Astrocyte of the cerebellum (primary cell): ENCODE measurements at regions not wholly inside any gene's neighbourhood (a gene's known extent, or its start where the extent isn't known, plus 50 kb on each side); places are given as distances from the start of the nearest gene placed in this dataset.

Experiments used
- DNase-seq: peaks from one replicate; pipeline ENCODE4 v3.0.0-alpha.2; 2011; ENCODE audit warnings: low read depth
- H3K4me3 ChIP-seq: 2 replicates; pipeline ENCODE4 v1.5.1; 2011; ENCODE audit warnings: mild to moderate bottlenecking, low read depth, low read length, moderate library complexity
- CTCF ChIP-seq: IDR thresholded peaks from 2 replicates; pipeline ENCODE4 v1.5.1; 2012; ENCODE audit warnings: low read length, low read depth, moderate library complexity, mild to moderate bottlenecking; ENCODE audit errors: missing control alignments
- in situ Hi-C: cut with HindIII; loops from 2 replicates; pipeline ENCODE4 v1.10.0; 2017; ENCODE audit warnings: low sequenced_read_pairs

- no peak overlapping the region for H3K4me3 ChIP-seq
- peak; percentile 6 for DNase-seq
- no peak for TF ChIP-seq CTCF
- in situ Hi-C loops = no loop called here
Measured at GRCh38 chr6:168741942-168742782, 301.2 kb downstream of the SMOC2 start.

- no peak for DNase-seq
- in situ Hi-C loops = no loop called here
- H3K4me3 ChIP-seq = no peak overlapping the region
- no peak for TF ChIP-seq CTCF
Measured at GRCh38 chr6:168741305-168741704, 300.3 kb downstream of the SMOC2 start.

GRCh38 chr6:168739381-168739780 is 298.4 kb downstream of the SMOC2 start:
- TF ChIP-seq CTCF = no peak
- H3K4me3 ChIP-seq = no peak overlapping the region
- in situ Hi-C loops = no loop called here
- DNase-seq = no peak

- H3K4me3 ChIP-seq = no peak overlapping the region
- TF ChIP-seq CTCF = no peak
- DNase-seq = no peak
- in situ Hi-C loops = no loop called here
Measured at GRCh38 chr6:168737481-168737880, 296.5 kb downstream of the SMOC2 start.

GRCh38 chr6:168737014-168737413 is 296.0 kb downstream of the SMOC2 start:
- no peak for TF ChIP-seq CTCF
- in situ Hi-C loops = no loop called here
- no peak overlapping the region for H3K4me3 ChIP-seq
- no peak for DNase-seq

- in situ Hi-C loops = no loop called here
- no peak for DNase-seq
- TF ChIP-seq CTCF = no peak
- H3K4me3 ChIP-seq = no peak overlapping the region
Measured at GRCh38 chr6:168736039-168736438, 295.1 kb downstream of the SMOC2 start.
